Upper lobe of left lung (tissue), 6 donors: ENCODE measurements at regions not wholly inside any gene's neighbourhood (a gene's known extent, or its start where the extent isn't known, plus 50 kb on each side); places are given as distances from the start of the nearest gene placed in this dataset.
"Not testable (repeated sequence)": the region's sequence is repeated elsewhere in the genome, so short reads cannot be mapped to it uniquely, and the experiment has no call there.

Experiments
- ATAC-seq, 2 donors: fragments of 200-7000 bp; cut with Tn5 transposase; one replicate each; pipeline ENCODE4 v1.9.1; 2022; ENCODE audit warnings: mild to moderate bottlenecking in 2 of 2, moderate library complexity in 2 of 2; ENCODE audit not compliant: low FRiP score in 2 of 2
- DNase-seq, 2 donors: peaks; one replicate each; pipeline ENCODE4 v3.0.0-alpha.2; 2019 to 2020
- H3K27ac ChIP-seq, 4 donors: fragments of 200-600 bp; sonication (generic); one replicate each; pipeline ENCODE4 v1.5.1; 2016 to 2019
- H3K27me3 ChIP-seq, 4 donors: fragments of 200-600 bp; sonication (generic); one replicate each; pipeline ENCODE4 v1.5.1; 2017 to 2019
- H3K36me3 ChIP-seq, 4 donors: fragments of 200-600 bp; sonication (generic); one replicate each; pipeline ENCODE4 v1.5.1; 2016 to 2019
- H3K4me1 ChIP-seq, 4 donors: fragments of 200-600 bp; sonication (generic); one replicate each; pipeline ENCODE4 v1.5.1; 2018 to 2019
- H3K4me3 ChIP-seq, 4 donors: fragments of 200-600 bp; sonication (generic); one replicate each; pipeline ENCODE4 v1.5.1; 2017 to 2019; ENCODE audit warnings: mild to moderate bottlenecking in 2 of 4, moderate library complexity in 1 of 4
- H3K9me3 ChIP-seq, 4 donors: fragments of 200-600 bp; sonication (generic); one replicate each; pipeline ENCODE4 v1.5.1; 2018 to 2019
- CTCF ChIP-seq, 6 experiments: fragments of 450-650 bp in 4 of 6; fragments of 200-600 bp in 2 of 6; sonication (generic) in 2 of 6; IDR thresholded peaks; one replicate each; pipeline ENCODE4 v1.5.1; 2016 to 2019; ENCODE audit warnings: antibody characterized with exemption in 6 of 6
- EP300 ChIP-seq, 4 donors: sonication (generic); formaldehyde crosslinking; IDR thresholded peaks; one replicate each; pipeline ENCODE4 v1.5.1; 2017; ENCODE audit warnings: antibody characterized with exemption in 4 of 4, control low read depth in 2 of 4
- POLR2A ChIP-seq, 4 donors: fragments of 450-650 bp; IDR thresholded peaks; one replicate each; pipeline ENCODE4 v1.5.1; 2016 to 2017; ENCODE audit warnings: antibody characterized with exemption in 4 of 4, mild to moderate bottlenecking in 2 of 4
- POLR2AphosphoS5 ChIP-seq, 2 donors: sonication (generic); formaldehyde crosslinking; IDR thresholded peaks; one replicate each; pipeline ENCODE4 v1.5.1; 2017; ENCODE audit warnings: antibody characterized with exemption in 2 of 2
- WGBS, 2 donors: methylation state at CpG; one replicate each; pipeline ENCODE4 v1.1.5; 2017 to 2018; 5-methylcytosine and 5-hydroxymethylcytosine counted together
- donor health status: DM: no; HTN: no; CAD: no; lungs with moderate emphysema.
- donor health status: DM: no; HTN: yes; CAD: no; lungs with severe emphysema.

GRCh38 chr14:87043667-87044200 lies 949.2 kb downstream of the GALC start:
- Histone ChIP-seq H3K4me3 (no peak overlapping the region), H3K4me1 (no peaks in the 10 kb centered on the region), H3K36me3 (no peaks in the 10 kb centered on the region), H3K9me3 (no peaks in the 10 kb centered on the region), H3K27ac (no peak overlapping the region), H3K27me3 (no peaks in the 10 kb centered on the region)
- ATAC-seq (no peak), DNase-seq (no peak)
- TF ChIP-seq POLR2AphosphoS5 (IDR thresholded peaks at IDR 0.05) = no peak
- TF ChIP-seq POLR2A (IDR thresholded peaks at IDR 0.05) = no peak
- TF ChIP-seq EP300 (IDR thresholded peaks at IDR 0.05) = no peak
- TF ChIP-seq CTCF (IDR thresholded peaks at IDR 0.05) = no peak
- 69 to 74% methylated on average over 4 of the region's 4 CpGs for WGBS, 2 donors

- WGBS, 2 donors = 68 to 69% methylated on average over 4 of the region's 4 CpGs
- H3K9me3 ChIP-seq = no peaks in the 10 kb centered on the region
- ATAC-seq = no peak
- no peaks in the 10 kb centered on the region for H3K36me3 ChIP-seq
- no peak overlapping the region for H3K4me3 ChIP-seq
- no peak for DNase-seq
- H3K27me3 ChIP-seq = no peaks in the 10 kb centered on the region
- H3K4me1 ChIP-seq = no peaks in the 10 kb centered on the region
- H3K27ac ChIP-seq = no peak overlapping the region
- TF ChIP-seq CTCF (IDR thresholded peaks at IDR 0.05) (no peak), POLR2AphosphoS5 (IDR thresholded peaks at IDR 0.05) (no peak), EP300 (IDR thresholded peaks at IDR 0.05) (no peak), POLR2A (IDR thresholded peaks at IDR 0.05) (no peak)
Observed at GRCh38 chr14:87042354-87042753, 950.6 kb downstream of the GALC start.

GRCh38 chr14:87041290-87042020 lies 951.5 kb downstream of the GALC start:
- Histone ChIP-seq H3K4me1 (no peaks in the 10 kb centered on the region), H3K27ac (no peak overlapping the region), H3K4me3 (no peak overlapping the region), H3K9me3 (no peaks in the 10 kb centered on the region), H3K36me3 (no peaks in the 10 kb centered on the region), H3K27me3 (no peaks in the 10 kb centered on the region)
- 29 to 33% methylated on average over 7 of the region's 7 CpGs for WGBS, 2 donors
- DNase-seq (no peak), ATAC-seq (no peak)
- TF ChIP-seq POLR2A (IDR thresholded peaks at IDR 0.05) (no peak), CTCF (IDR thresholded peaks at IDR 0.05) (no peak), EP300 (IDR thresholded peaks at IDR 0.05) (no peak)

- Histone ChIP-seq H3K27ac (no peak overlapping the region), H3K4me3 (no peak overlapping the region), H3K9me3 (no peaks in the 10 kb centered on the region), H3K27me3 (no peaks in the 10 kb centered on the region), H3K36me3 (no peaks in the 10 kb centered on the region), H3K4me1 (no peaks in the 10 kb centered on the region)
- 74 to 87% methylated on average over 1 of the region's 1 CpG for WGBS, 2 donors
- DNase-seq (no peak), ATAC-seq (no peak)
- TF ChIP-seq POLR2A (IDR thresholded peaks at IDR 0.05) = no peak
- no peak for TF ChIP-seq EP300 (IDR thresholded peaks at IDR 0.05)
- TF ChIP-seq POLR2AphosphoS5 (IDR thresholded peaks at IDR 0.05) = no peak
- no peak for TF ChIP-seq CTCF (IDR thresholded peaks at IDR 0.05)
Observed at GRCh38 chr14:87034680-87035079, 958.3 kb downstream of the GALC start.

- no peaks in the 10 kb centered on the region for H3K9me3 ChIP-seq
- H3K4me3 ChIP-seq = no peak overlapping the region
- WGBS, 2 donors = 73 to 81% methylated on average over 1 of the region's 1 CpG
- DNase-seq (no peak), ATAC-seq (no peak)
- no peak for TF ChIP-seq POLR2A (IDR thresholded peaks at IDR 0.05)
- H3K27me3 ChIP-seq = no peaks in the 10 kb centered on the region
- no peaks in the 10 kb centered on the region for H3K36me3 ChIP-seq
- no peak overlapping the region for H3K27ac ChIP-seq
- H3K4me1 ChIP-seq = no peaks in the 10 kb centered on the region
Observed at GRCh38 chr14:87030197-87030596, 962.8 kb downstream of the GALC start.

- not testable (repeated sequence) for H3K27ac ChIP-seq, H3K9me3 ChIP-seq, H3K4me3 ChIP-seq, H3K4me1 ChIP-seq, H3K27me3 ChIP-seq, DNase-seq, H3K36me3 ChIP-seq, ATAC-seq
- 66 to 73% methylated on average over 4 of the region's 4 CpGs for WGBS, 2 donors
Observed at GRCh38 chr14:87020106-87020505, 972.9 kb downstream of the GALC start.
